ENCODE measurements at regions not wholly inside any gene's neighbourhood (a gene's known extent, or its start where the extent isn't known, plus 50 kb on each side); places are given as distances from the start of the nearest gene placed in this dataset.

GRCh38 chr4:38290914-38291313 is 330.7 kb downstream of the PTTG2 start:
- H3K27me3 ChIP-seq (ENCODE audit: control insufficient read depth, insufficient read depth, low read length): no peaks in the 10 kb centered on the region
- no peak overlapping the region for H3K4me3 ChIP-seq (ENCODE audit: low read length in 3 of 3)
- no peak overlapping the region for H3K27ac ChIP-seq (ENCODE audit: low read depth in 2 of 2, low read length in 2 of 2)
- no peaks in the 10 kb centered on the region for H3K4me1 ChIP-seq (ENCODE audit: control insufficient read depth in 2 of 3, insufficient read depth in 2 of 3, low read depth in 1 of 3, low read length in 3 of 3)
- peaks cover 0 to 4% (median 0%) of the 10 kb centered on the region in 3 donors for H3K9me3 ChIP-seq (ENCODE audit: control insufficient read depth in 2 of 3, insufficient read depth in 1 of 3, low read length in 3 of 3)
- no peak for TF ChIP-seq CTCF (IDR thresholded peaks at IDR 0.05; ENCODE audit: borderline replicate concordance, extremely low read depth, insufficient read depth)
- no peak overlapping the region for H3K9ac ChIP-seq (ENCODE audit: low read length in 3 of 3)
- no peak for FAIRE-seq
- intact Hi-C loops (cut with DNase I): no loop called here
- no peaks in the 10 kb centered on the region for H3K36me3 ChIP-seq (ENCODE audit: control insufficient read depth in 2 of 3, insufficient read depth in 3 of 3, low read length in 3 of 3)
- DNase-seq: no peak

GRCh38 chr4:38292529-38292928 is 332.3 kb downstream of the PTTG2 start:
- peaks cover 0 to 4% (median 0%) of the 10 kb centered on the region in 3 donors for H3K9me3 ChIP-seq (ENCODE audit: control insufficient read depth in 2 of 3, insufficient read depth in 1 of 3, low read length in 3 of 3)
- FAIRE-seq (no peak), DNase-seq (no peak)
- no peak overlapping the region for H3K4me3 ChIP-seq (ENCODE audit: low read length in 3 of 3)
- intact Hi-C loops (cut with DNase I): no loop called here
- no peaks in the 10 kb centered on the region for H3K27me3 ChIP-seq (ENCODE audit: control insufficient read depth, insufficient read depth, low read length)
- H3K27ac ChIP-seq (ENCODE audit: low read depth in 2 of 2, low read length in 2 of 2): no peak overlapping the region
- H3K4me1 ChIP-seq (ENCODE audit: control insufficient read depth in 2 of 3, insufficient read depth in 2 of 3, low read depth in 1 of 3, low read length in 3 of 3): no peaks in the 10 kb centered on the region
- TF ChIP-seq CTCF (IDR thresholded peaks at IDR 0.05; ENCODE audit: borderline replicate concordance, extremely low read depth, insufficient read depth): no peak
- no peaks in the 10 kb centered on the region for H3K36me3 ChIP-seq (ENCODE audit: control insufficient read depth in 2 of 3, insufficient read depth in 3 of 3, low read length in 3 of 3)
- H3K9ac ChIP-seq (ENCODE audit: low read length in 3 of 3): no peak overlapping the region

- Histone ChIP-seq H3K27ac (ENCODE audit: low read depth in 2 of 2, low read length in 2 of 2) (no peak overlapping the region), H3K9me3 (ENCODE audit: control insufficient read depth in 2 of 3, insufficient read depth in 1 of 3, low read length in 3 of 3) (peaks cover 0 to 14% (median 2%) of the 10 kb centered on the region in 3 donors), H3K4me1 (ENCODE audit: control insufficient read depth in 2 of 3, insufficient read depth in 2 of 3, low read depth in 1 of 3, low read length in 3 of 3) (no peaks in the 10 kb centered on the region), H3K4me3 (ENCODE audit: low read length in 3 of 3) (no peak overlapping the region), H3K27me3 (ENCODE audit: control insufficient read depth, insufficient read depth, low read length) (no peaks in the 10 kb centered on the region), H3K9ac (ENCODE audit: low read length in 3 of 3) (no peak overlapping the region), H3K36me3 (ENCODE audit: control insufficient read depth in 2 of 3, insufficient read depth in 3 of 3, low read length in 3 of 3) (no peaks in the 10 kb centered on the region)
- DNase-seq: no peak
- no peak for TF ChIP-seq CTCF (IDR thresholded peaks at IDR 0.05; ENCODE audit: borderline replicate concordance, extremely low read depth, insufficient read depth)
- no peak for FAIRE-seq
- intact Hi-C loops (cut with DNase I): no loop called here
Observed at GRCh38 chr4:38294238-38294637, 334.0 kb downstream of the PTTG2 start.

- Histone ChIP-seq H3K27ac (ENCODE audit: low read depth in 2 of 2, low read length in 2 of 2) (no peak overlapping the region), H3K36me3 (ENCODE audit: control insufficient read depth in 2 of 3, insufficient read depth in 3 of 3, low read length in 3 of 3) (no peaks in the 10 kb centered on the region), H3K9ac (ENCODE audit: low read length in 3 of 3) (no peak overlapping the region), H3K4me1 (ENCODE audit: control insufficient read depth in 2 of 3, insufficient read depth in 2 of 3, low read depth in 1 of 3, low read length in 3 of 3) (no peaks in the 10 kb centered on the region), H3K4me3 (ENCODE audit: low read length in 3 of 3) (no peak overlapping the region), H3K27me3 (ENCODE audit: control insufficient read depth, insufficient read depth, low read length) (no peaks in the 10 kb centered on the region), H3K9me3 (ENCODE audit: control insufficient read depth in 2 of 3, insufficient read depth in 1 of 3, low read length in 3 of 3) (peaks cover 0 to 20% (median 4%) of the 10 kb centered on the region in 3 donors)
- no peak for DNase-seq
- intact Hi-C loops (cut with DNase I): no loop called here
- no peak for FAIRE-seq
- TF ChIP-seq CTCF (IDR thresholded peaks at IDR 0.05; ENCODE audit: borderline replicate concordance, extremely low read depth, insufficient read depth): no peak
Observed at GRCh38 chr4:38297061-38297460, 336.9 kb downstream of the PTTG2 start.

Measured in kidney (tissue), 13 donors.